GM19328 (cell line): ENCODE measurements at regions not wholly inside any gene's neighbourhood (a gene's known extent, or its start where the extent isn't known, plus 50 kb on each side); places are given as distances from the start of the nearest gene placed in this dataset.

Source experiments
- ATAC-seq: cut with Tn5 transposase; IDR thresholded peaks from one replicate; pipeline ENCODE4 v1.9.1; 2021; ENCODE audit warnings: mild to moderate bottlenecking, moderate library complexity; ENCODE audit not compliant: unreplicated experiment

- ATAC-seq = no peak
Observed at GRCh38 chr10:128280271-128280670, 154.0 kb upstream of the MKI67 start.

- no peak for ATAC-seq
Observed at GRCh38 chr10:128281343-128281742, 155.1 kb upstream of the MKI67 start.

GRCh38 chr10:128281861-128282260, 155.6 kb upstream of the MKI67 start:
- ATAC-seq = no peak

- no peak for ATAC-seq
Observed at GRCh38 chr10:128286141-128286761, 160.0 kb upstream of the MKI67 start.

- ATAC-seq = no peak
Observed at GRCh38 chr10:128286762-128287500, 160.7 kb upstream of the MKI67 start.

- ATAC-seq = no peak
Observed at GRCh38 chr10:128287921-128288320, 161.7 kb upstream of the MKI67 start.

- no peak for ATAC-seq
Observed at GRCh38 chr10:128289621-128290020, 163.4 kb upstream of the MKI67 start.

GRCh38 chr10:128295003-128295402, 168.8 kb upstream of the MKI67 start:
- ATAC-seq = no peak

GRCh38 chr10:128296253-128297007, 170.2 kb upstream of the MKI67 start:
- ATAC-seq = no peak

- ATAC-seq = no peak
Observed at GRCh38 chr10:128297709-128298378, 171.6 kb upstream of the MKI67 start.

- no peak for ATAC-seq
Observed at GRCh38 chr10:128298587-128298986, 172.4 kb upstream of the MKI67 start.

- no peak for ATAC-seq
Observed at GRCh38 chr10:128300290-128300824, 174.1 kb upstream of the MKI67 start.

GRCh38 chr10:128301051-128301450, 174.8 kb upstream of the MKI67 start:
- no peak for ATAC-seq

GRCh38 chr10:128302808-128303207, 176.6 kb upstream of the MKI67 start:
- ATAC-seq = no peak

- no peak for ATAC-seq
Observed at GRCh38 chr10:128304271-128304670, 178.0 kb upstream of the MKI67 start.

GRCh38 chr10:128305601-128306345, 179.6 kb upstream of the MKI67 start:
- ATAC-seq = no peak

GRCh38 chr10:128306535-128306934, 180.3 kb upstream of the MKI67 start:
- no peak for ATAC-seq

- ATAC-seq = no peak
Observed at GRCh38 chr10:128306966-128307365, 180.7 kb upstream of the MKI67 start.

GRCh38 chr10:128307820-128308219, 181.6 kb upstream of the MKI67 start:
- no peak for ATAC-seq

GRCh38 chr10:128310971-128311658, 184.9 kb upstream of the MKI67 start:
- ATAC-seq = no peak
